Kidney epithelial cell (primary cell): ENCODE measurements at regions not wholly inside any gene's neighbourhood (a gene's known extent, or its start where the extent isn't known, plus 50 kb on each side); places are given as distances from the start of the nearest gene placed in this dataset.
"Not testable (repeated sequence)": the region's sequence is repeated elsewhere in the genome, so short reads cannot be mapped to it uniquely, and the experiment has no call there.

Experiments
- DNase-seq: peaks from one replicate; pipeline ENCODE4 v3.0.0-alpha.2; 2010; ENCODE audit warnings: low read depth
- H3K27me3 ChIP-seq: 2 replicates; pipeline ENCODE4 v1.6.0; 2011; ENCODE audit warnings: low read length; ENCODE audit not compliant: control insufficient read depth, insufficient read depth
- H3K36me3 ChIP-seq: 2 replicates; pipeline ENCODE4 v1.5.1; 2011; ENCODE audit warnings: low read length; ENCODE audit not compliant: control insufficient read depth, insufficient read depth
- H3K4me3 ChIP-seq: 2 replicates; pipeline ENCODE4 v1.5.1; 2011; ENCODE audit warnings: low read depth, mild to moderate bottlenecking, control low read depth, low read length
- CTCF ChIP-seq: IDR thresholded peaks from 2 replicates; pipeline ENCODE4 v1.5.1; 2011; ENCODE audit warnings: mild to moderate bottlenecking, moderate library complexity, low read length, control low read depth, inconsistent platforms; ENCODE audit not compliant: insufficient read depth, poor library complexity, severe bottlenecking

GRCh38 chr6:9292975-9293374 lies 857.6 kb upstream of the SLC35B3 start:
- Histone ChIP-seq H3K27me3 (no peaks in the 10 kb centered on the region), H3K4me3 (no peak overlapping the region), H3K36me3 (no peaks in the 10 kb centered on the region)
- no peak for TF ChIP-seq CTCF
- DNase-seq: no peak

GRCh38 chr6:9290342-9290741 lies 855.0 kb upstream of the SLC35B3 start:
- H3K27me3 ChIP-seq, DNase-seq, H3K4me3 ChIP-seq, H3K36me3 ChIP-seq: not testable (repeated sequence)

- no peak for TF ChIP-seq CTCF
- H3K36me3 ChIP-seq: no peaks in the 10 kb centered on the region
- H3K27me3 ChIP-seq: no peaks in the 10 kb centered on the region
- no peak overlapping the region for H3K4me3 ChIP-seq
- DNase-seq: no peak
Observed at GRCh38 chr6:9272671-9273070, 837.3 kb upstream of the SLC35B3 start.

- Histone ChIP-seq H3K36me3 (no peaks in the 10 kb centered on the region), H3K4me3 (no peak overlapping the region), H3K27me3 (no peaks in the 10 kb centered on the region)
- no peak for DNase-seq
- no peak for TF ChIP-seq CTCF
Observed at GRCh38 chr6:9266741-9267140, 831.4 kb upstream of the SLC35B3 start.

- TF ChIP-seq CTCF: no peak
- Histone ChIP-seq H3K4me3 (no peak overlapping the region), H3K36me3 (no peaks in the 10 kb centered on the region), H3K27me3 (no peaks in the 10 kb centered on the region)
- DNase-seq: no peak
Observed at GRCh38 chr6:9257215-9257614, 821.9 kb upstream of the SLC35B3 start.

- Histone ChIP-seq H3K27me3 (no peaks in the 10 kb centered on the region), H3K36me3 (no peaks in the 10 kb centered on the region), H3K4me3 (no peak overlapping the region)
- DNase-seq: no peak
- no peak for TF ChIP-seq CTCF
Observed at GRCh38 chr6:9254251-9254650, 818.9 kb upstream of the SLC35B3 start.
